ENCODE measurements at regions not wholly inside any gene's neighbourhood (a gene's known extent, or its start where the extent isn't known, plus 50 kb on each side); places are given as distances from the start of the nearest gene placed in this dataset.

- Histone ChIP-seq H3K4me1 (ENCODE audit: control extremely low read depth in 1 of 4, control insufficient read depth in 4 of 4, insufficient read depth in 4 of 4, low read length in 3 of 4) (peaks cover 0 to 17% (median 3%) of the 10 kb centered on the region in 4 experiments), H3K27ac (ENCODE audit: insufficient read depth in 1 of 2, low read depth in 1 of 2, low read length in 2 of 2, poor library complexity in 1 of 2, severe bottlenecking in 2 of 2) (no peak overlapping the region), H3K27me3 (replicated peaks in 2 of 5; ENCODE audit: control insufficient read depth in 4 of 5, insufficient read depth in 5 of 5, low read length in 4 of 5) (no peaks in the 10 kb centered on the region), H3K9me3 (ENCODE audit: control extremely low read depth in 1 of 5, control insufficient read depth in 4 of 5, insufficient read depth in 2 of 5, low read depth in 1 of 5, low read length in 4 of 5) (peaks cover 0 to 3% (median 0%) of the 10 kb centered on the region in 5 experiments), H3K36me3 (ENCODE audit: control insufficient read depth in 4 of 4, insufficient read depth in 4 of 4, low read length in 3 of 4) (no peaks in the 10 kb centered on the region), H3K4me3 (ENCODE audit: control insufficient read depth in 1 of 7, extremely low read depth in 1 of 7, insufficient read depth in 4 of 7, low read depth in 2 of 7, low read length in 6 of 7) (no peak overlapping the region)
- 83% methylated on average over 1 of the region's 2 CpGs for WGBS (ENCODE audit: insufficient coverage)
- ChIA-PET CTCF (no interaction called here), POLR2A (no interaction called here)
- peak in 2 of 3 donors; percentile 24 to 28 for DNase-seq
Observed at GRCh38 chr2:48169141-48169592, 145.3 kb upstream of the FOXN2 start.

DNA sequence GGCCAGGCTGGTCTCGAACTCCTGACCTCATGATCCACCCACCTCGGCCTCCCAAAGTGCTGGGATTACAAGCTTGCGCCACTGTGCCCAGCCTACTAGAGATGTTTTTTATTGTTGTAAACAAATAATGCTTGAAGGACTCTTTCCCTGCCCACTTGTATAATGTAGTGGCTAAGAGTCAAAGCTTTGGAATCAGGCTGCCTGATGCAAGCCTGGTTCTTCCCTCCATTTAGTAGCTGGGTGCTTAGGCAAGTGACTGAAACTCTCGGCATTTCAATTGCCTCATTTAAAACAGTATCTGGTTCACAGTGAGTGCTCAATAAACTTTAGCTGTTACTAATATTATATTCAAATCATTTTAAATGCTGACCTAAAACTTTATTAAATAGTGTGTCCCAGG lies 144.2 kb upstream of the FOXN2 start:
- ChIA-PET POLR2A (no interaction called here), CTCF (interaction anchor here (0.6 to 1.1 kb wide), 3 partner anchors 10 to 1481 kb away, joined by 4 to 5 read pairs (median 4); no protein-coding TSS in a partner anchor)
- no peak for DNase-seq
- WGBS (ENCODE audit: insufficient coverage) = 100% methylated on average over 3 of the region's 4 CpGs
- Histone ChIP-seq H3K27me3 (replicated peaks in 2 of 5; ENCODE audit: control insufficient read depth in 4 of 5, insufficient read depth in 5 of 5, low read length in 4 of 5) (no peaks in the 10 kb centered on the region), H3K4me1 (ENCODE audit: control extremely low read depth in 1 of 4, control insufficient read depth in 4 of 4, insufficient read depth in 4 of 4, low read length in 3 of 4) (peaks cover 0 to 14% (median 3%) of the 10 kb centered on the region in 4 experiments), H3K9me3 (ENCODE audit: control extremely low read depth in 1 of 5, control insufficient read depth in 4 of 5, insufficient read depth in 2 of 5, low read depth in 1 of 5, low read length in 4 of 5) (peaks cover 0 to 3% (median 0%) of the 10 kb centered on the region in 5 experiments), H3K27ac (ENCODE audit: insufficient read depth in 1 of 2, low read depth in 1 of 2, low read length in 2 of 2, poor library complexity in 1 of 2, severe bottlenecking in 2 of 2) (no peak overlapping the region), H3K4me3 (ENCODE audit: control insufficient read depth in 1 of 7, extremely low read depth in 1 of 7, insufficient read depth in 4 of 7, low read depth in 2 of 7, low read length in 6 of 7) (no peak overlapping the region), H3K36me3 (ENCODE audit: control insufficient read depth in 4 of 4, insufficient read depth in 4 of 4, low read length in 3 of 4) (no peaks in the 10 kb centered on the region)

GRCh38 chr2:48173141-48173540 lies 141.3 kb upstream of the FOXN2 start:
- peaks cover 0 to 13% (median 0%) of the 10 kb centered on the region in 4 experiments for H3K4me1 ChIP-seq (ENCODE audit: control extremely low read depth in 1 of 4, control insufficient read depth in 4 of 4, insufficient read depth in 4 of 4, low read length in 3 of 4)
- WGBS (ENCODE audit: insufficient coverage) = 100% methylated on average over 1 of the region's 3 CpGs
- DNase-seq = no peak
- no peak overlapping the region for H3K27ac ChIP-seq (ENCODE audit: insufficient read depth in 1 of 2, low read depth in 1 of 2, low read length in 2 of 2, poor library complexity in 1 of 2, severe bottlenecking in 2 of 2)
- H3K9me3 ChIP-seq (ENCODE audit: control extremely low read depth in 1 of 5, control insufficient read depth in 4 of 5, insufficient read depth in 2 of 5, low read depth in 1 of 5, low read length in 4 of 5) = peaks cover 0 to 3% (median 0%) of the 10 kb centered on the region in 5 experiments
- no peak overlapping the region for H3K4me3 ChIP-seq (ENCODE audit: control insufficient read depth in 1 of 7, extremely low read depth in 1 of 7, insufficient read depth in 4 of 7, low read depth in 2 of 7, low read length in 6 of 7)
- ChIA-PET POLR2A (no interaction called here), CTCF (no interaction called here)
- H3K27me3 ChIP-seq (replicated peaks in 2 of 5; ENCODE audit: control insufficient read depth in 4 of 5, insufficient read depth in 5 of 5, low read length in 4 of 5) = no peaks in the 10 kb centered on the region
- H3K36me3 ChIP-seq (ENCODE audit: control insufficient read depth in 4 of 4, insufficient read depth in 4 of 4, low read length in 3 of 4) = no peaks in the 10 kb centered on the region

DNA sequence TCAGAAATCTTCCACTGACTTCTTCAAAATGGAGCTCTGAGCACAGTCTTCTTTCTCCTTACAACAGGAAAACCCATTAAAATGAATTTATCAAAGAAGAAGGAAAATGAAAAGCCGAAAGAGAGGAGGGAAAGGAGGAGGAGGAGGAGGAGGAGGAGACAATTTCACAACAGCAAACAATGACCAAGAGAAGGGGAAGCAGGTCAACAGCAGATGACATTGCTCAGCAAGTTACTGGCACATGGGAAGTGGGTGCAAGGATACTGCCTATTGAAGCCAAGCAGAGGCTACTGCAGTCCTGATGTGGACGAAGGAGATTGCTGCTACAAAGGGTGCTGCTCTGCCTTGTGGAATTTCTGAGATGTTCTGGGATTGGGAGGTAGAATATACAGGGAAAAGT lies 140.0 kb upstream of the FOXN2 start:
- no peak for DNase-seq
- Histone ChIP-seq H3K27ac (ENCODE audit: insufficient read depth in 1 of 2, low read depth in 1 of 2, low read length in 2 of 2, poor library complexity in 1 of 2, severe bottlenecking in 2 of 2) (no peak overlapping the region), H3K9me3 (ENCODE audit: control extremely low read depth in 1 of 5, control insufficient read depth in 4 of 5, insufficient read depth in 2 of 5, low read depth in 1 of 5, low read length in 4 of 5) (peaks cover 0 to 6% (median 4%) of the 10 kb centered on the region in 5 experiments), H3K4me3 (ENCODE audit: control insufficient read depth in 1 of 7, extremely low read depth in 1 of 7, insufficient read depth in 4 of 7, low read depth in 2 of 7, low read length in 6 of 7) (no peak overlapping the region), H3K36me3 (ENCODE audit: control insufficient read depth in 4 of 4, insufficient read depth in 4 of 4, low read length in 3 of 4) (no peaks in the 10 kb centered on the region), H3K27me3 (replicated peaks in 2 of 5; ENCODE audit: control insufficient read depth in 4 of 5, insufficient read depth in 5 of 5, low read length in 4 of 5) (no peaks in the 10 kb centered on the region), H3K4me1 (ENCODE audit: control extremely low read depth in 1 of 4, control insufficient read depth in 4 of 4, insufficient read depth in 4 of 4, low read length in 3 of 4) (peaks cover 0 to 7% (median 0%) of the 10 kb centered on the region in 4 experiments)
- CTCF ChIA-PET = no interaction called here
- POLR2A ChIA-PET = no interaction called here
- WGBS (ENCODE audit: insufficient coverage) = 100% methylated on average over 1 of the region's 2 CpGs

GRCh38 chr2:48175254-48175653 lies 139.2 kb upstream of the FOXN2 start:
- Histone ChIP-seq H3K9me3 (ENCODE audit: control extremely low read depth in 1 of 5, control insufficient read depth in 4 of 5, insufficient read depth in 2 of 5, low read depth in 1 of 5, low read length in 4 of 5) (peaks cover 0 to 6% (median 4%) of the 10 kb centered on the region in 5 experiments), H3K4me1 (ENCODE audit: control extremely low read depth in 1 of 4, control insufficient read depth in 4 of 4, insufficient read depth in 4 of 4, low read length in 3 of 4) (peaks cover 0 to 4% (median 0%) of the 10 kb centered on the region in 4 experiments), H3K4me3 (ENCODE audit: control insufficient read depth in 1 of 7, extremely low read depth in 1 of 7, insufficient read depth in 4 of 7, low read depth in 2 of 7, low read length in 6 of 7) (no peak overlapping the region), H3K27ac (ENCODE audit: insufficient read depth in 1 of 2, low read depth in 1 of 2, low read length in 2 of 2, poor library complexity in 1 of 2, severe bottlenecking in 2 of 2) (no peak overlapping the region), H3K36me3 (ENCODE audit: control insufficient read depth in 4 of 4, insufficient read depth in 4 of 4, low read length in 3 of 4) (no peaks in the 10 kb centered on the region), H3K27me3 (replicated peaks in 2 of 5; ENCODE audit: control insufficient read depth in 4 of 5, insufficient read depth in 5 of 5, low read length in 4 of 5) (no peaks in the 10 kb centered on the region)
- 100% methylated on average over 4 of the region's 4 CpGs for WGBS (ENCODE audit: insufficient coverage)
- ChIA-PET POLR2A (no interaction called here), CTCF (no interaction called here)
- no peak for DNase-seq

- no peaks in the 10 kb centered on the region for H3K27me3 ChIP-seq (replicated peaks in 2 of 5; ENCODE audit: control insufficient read depth in 4 of 5, insufficient read depth in 5 of 5, low read length in 4 of 5)
- DNase-seq = no peak
- ChIA-PET CTCF (no interaction called here), POLR2A (no interaction called here)
- H3K4me1 ChIP-seq (ENCODE audit: control extremely low read depth in 1 of 4, control insufficient read depth in 4 of 4, insufficient read depth in 4 of 4, low read length in 3 of 4) = peaks cover 0 to 4% (median 0%) of the 10 kb centered on the region in 4 experiments
- H3K4me3 ChIP-seq (ENCODE audit: control insufficient read depth in 1 of 7, extremely low read depth in 1 of 7, insufficient read depth in 4 of 7, low read depth in 2 of 7, low read length in 6 of 7) = no peak overlapping the region
- no peaks in the 10 kb centered on the region for H3K36me3 ChIP-seq (ENCODE audit: control insufficient read depth in 4 of 4, insufficient read depth in 4 of 4, low read length in 3 of 4)
- peaks cover 0 to 6% (median 4%) of the 10 kb centered on the region in 5 experiments for H3K9me3 ChIP-seq (ENCODE audit: control extremely low read depth in 1 of 5, control insufficient read depth in 4 of 5, insufficient read depth in 2 of 5, low read depth in 1 of 5, low read length in 4 of 5)
- H3K27ac ChIP-seq (ENCODE audit: insufficient read depth in 1 of 2, low read depth in 1 of 2, low read length in 2 of 2, poor library complexity in 1 of 2, severe bottlenecking in 2 of 2) = no peak overlapping the region
Observed at GRCh38 chr2:48175656-48176055, 138.8 kb upstream of the FOXN2 start.

- WGBS (ENCODE audit: insufficient coverage) = 100% methylated on average over 1 of the region's 1 CpG
- POLR2A ChIA-PET = no interaction called here
- H3K9me3 ChIP-seq (ENCODE audit: control extremely low read depth in 1 of 5, control insufficient read depth in 4 of 5, insufficient read depth in 2 of 5, low read depth in 1 of 5, low read length in 4 of 5) = peaks cover 0 to 6% (median 4%) of the 10 kb centered on the region in 5 experiments
- no peaks in the 10 kb centered on the region for H3K27me3 ChIP-seq (replicated peaks in 2 of 5; ENCODE audit: control insufficient read depth in 4 of 5, insufficient read depth in 5 of 5, low read length in 4 of 5)
- no peak overlapping the region for H3K4me3 ChIP-seq (ENCODE audit: control insufficient read depth in 1 of 7, extremely low read depth in 1 of 7, insufficient read depth in 4 of 7, low read depth in 2 of 7, low read length in 6 of 7)
- no peak overlapping the region for H3K27ac ChIP-seq (ENCODE audit: insufficient read depth in 1 of 2, low read depth in 1 of 2, low read length in 2 of 2, poor library complexity in 1 of 2, severe bottlenecking in 2 of 2)
- H3K4me1 ChIP-seq (ENCODE audit: control extremely low read depth in 1 of 4, control insufficient read depth in 4 of 4, insufficient read depth in 4 of 4, low read length in 3 of 4) = peaks cover 0 to 4% (median 0%) of the 10 kb centered on the region in 4 experiments
- H3K36me3 ChIP-seq (ENCODE audit: control insufficient read depth in 4 of 4, insufficient read depth in 4 of 4, low read length in 3 of 4) = no peaks in the 10 kb centered on the region
- no peak for DNase-seq
- CTCF ChIA-PET = interaction anchor here (0.8 kb wide), 1 partner anchor 64 kb away, joined by 3 read pairs; no protein-coding TSS in a partner anchor
Observed at GRCh38 chr2:48176876-48177275, 137.6 kb upstream of the FOXN2 start.

All from common myeloid progenitor, CD34-positive (primary cell).